ENCODE measurements at regions not wholly inside any gene's neighbourhood (a gene's known extent, or its start where the extent isn't known, plus 50 kb on each side); places are given as distances from the start of the nearest gene placed in this dataset.
"Not testable (repeated sequence)": the region's sequence is repeated elsewhere in the genome, so short reads cannot be mapped to it uniquely, and the experiment has no call there.

DNA sequence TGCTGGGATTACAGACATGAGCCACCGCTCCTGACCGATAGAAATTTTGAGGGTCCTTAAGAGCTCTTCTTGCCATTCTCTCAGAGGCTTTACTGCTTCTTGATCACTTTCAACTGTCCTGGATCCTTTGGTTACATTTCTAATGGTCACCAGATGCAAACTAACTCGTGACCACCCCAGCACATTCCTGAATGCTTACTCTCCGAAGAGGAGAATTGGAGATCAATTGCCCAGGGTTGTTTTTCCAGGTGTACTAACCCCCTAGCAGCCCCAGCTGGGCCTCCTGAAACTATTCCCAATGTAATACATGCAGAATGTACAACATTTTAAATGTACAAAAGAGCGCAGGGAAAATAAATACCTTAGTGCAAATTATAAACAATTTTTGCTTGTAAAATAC, 65.1 kb upstream of the TBL1XR1 start:
- Histone ChIP-seq H3K27ac (no peak overlapping the region), H3K9me3 (no peaks in the 10 kb centered on the region), H3K27me3 (no peaks in the 10 kb centered on the region), H3K4me1 (no peaks in the 10 kb centered on the region), H3K36me3 (no peaks in the 10 kb centered on the region), H3K4me3 (no peak overlapping the region)
- no peak for DNase-seq
- WGBS, 2 donors: 86% methylated on average over 5 of the region's 5 CpGs
- TF ChIP-seq POLR2A (IDR thresholded peaks at IDR 0.05) (no peak), CTCF (IDR thresholded peaks at IDR 0.05) (no peak)
- intact Hi-C loops (cut with DNase I): no loop called here

DNA sequence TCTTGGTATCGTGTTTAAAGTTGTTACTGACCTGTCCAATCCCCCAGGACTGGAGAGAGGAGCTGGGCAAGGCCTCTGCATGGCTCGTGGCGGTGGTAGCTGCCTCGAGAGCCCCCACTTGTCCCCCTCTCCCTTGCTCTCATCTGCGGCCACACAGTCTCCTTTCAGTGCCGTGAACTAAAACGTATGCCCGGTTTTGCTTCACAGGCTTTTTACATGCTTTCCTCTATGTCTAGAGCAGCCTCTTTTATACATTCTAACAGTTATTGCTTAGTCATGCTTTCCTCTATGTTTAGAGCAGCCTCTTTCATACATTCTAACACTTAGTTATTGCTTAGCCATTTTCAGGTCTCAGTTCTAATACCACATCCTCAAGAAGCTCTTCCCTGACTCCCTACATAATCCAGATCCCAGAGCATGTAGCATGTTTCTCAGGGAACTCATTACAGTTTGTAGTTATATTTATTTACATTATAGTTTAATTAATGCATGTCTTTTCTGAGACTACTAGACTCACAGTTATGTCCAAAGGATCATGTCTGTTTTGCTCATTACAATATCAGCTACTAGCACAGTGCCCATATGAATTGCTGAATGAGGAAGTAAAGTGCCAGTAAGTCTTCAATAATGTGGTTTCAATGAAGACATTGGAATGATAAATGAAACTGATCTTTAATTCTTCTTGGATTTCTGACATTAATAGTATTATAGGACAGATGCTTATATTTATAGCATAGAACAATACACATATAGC, 66.5 kb upstream of the TBL1XR1 start:
- WGBS, 2 donors: 68 to 78% methylated on average over 8 of the region's 8 CpGs
- TF ChIP-seq POLR2A (IDR thresholded peaks at IDR 0.05) (no peak), CTCF (IDR thresholded peaks at IDR 0.05) (no peak)
- intact Hi-C loops (cut with DNase I): no loop called here
- Histone ChIP-seq H3K27ac (no peak overlapping the region), H3K36me3 (no peaks in the 10 kb centered on the region), H3K4me3 (no peak overlapping the region), H3K4me1 (no peaks in the 10 kb centered on the region), H3K9me3 (no peaks in the 10 kb centered on the region), H3K27me3 (no peaks in the 10 kb centered on the region)
- DNase-seq: no peak

DNA sequence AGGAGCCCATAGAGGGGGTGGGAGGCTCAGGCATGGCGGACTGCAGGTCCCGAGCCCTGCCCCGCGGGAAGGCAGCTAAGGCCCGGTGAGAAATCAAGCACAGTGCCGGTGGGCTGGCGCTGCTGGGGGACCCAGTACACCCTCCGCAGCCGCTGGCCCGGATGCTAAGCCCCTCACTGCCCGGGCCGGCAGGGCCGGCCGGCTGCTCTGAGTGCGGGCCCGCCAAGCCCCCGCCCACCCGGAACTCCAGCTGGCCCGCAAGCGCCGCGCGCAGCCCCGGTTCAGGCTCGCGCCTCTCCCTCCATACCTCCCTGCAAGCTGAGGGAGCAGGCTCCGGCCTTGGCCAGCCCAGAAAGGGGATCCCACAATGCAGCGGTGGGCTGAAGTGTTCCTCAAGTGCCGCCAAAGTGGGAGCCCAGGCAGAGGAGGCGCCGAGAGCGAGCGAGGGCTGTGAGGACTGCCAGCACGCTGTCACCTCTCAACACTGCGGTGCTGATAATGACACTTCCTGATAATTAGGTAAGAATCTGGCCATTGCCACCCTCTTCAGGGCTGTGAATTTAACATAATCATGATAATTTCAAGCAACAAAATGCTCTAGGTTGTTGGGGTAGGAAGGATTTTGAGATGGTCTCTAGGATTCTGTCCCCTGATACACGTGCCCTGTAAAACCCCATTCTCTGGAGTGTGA, 74.7 kb upstream of the TBL1XR1 start:
- intact Hi-C loops (cut with DNase I); H3K36me3 ChIP-seq; H3K9me3 ChIP-seq; H3K27me3 ChIP-seq; DNase-seq; H3K4me3 ChIP-seq; H3K4me1 ChIP-seq; H3K27ac ChIP-seq: not testable (repeated sequence)
- WGBS, 2 donors: 88 to 100% methylated on average over 2 to 6 of the region's 36 CpGs

DNA sequence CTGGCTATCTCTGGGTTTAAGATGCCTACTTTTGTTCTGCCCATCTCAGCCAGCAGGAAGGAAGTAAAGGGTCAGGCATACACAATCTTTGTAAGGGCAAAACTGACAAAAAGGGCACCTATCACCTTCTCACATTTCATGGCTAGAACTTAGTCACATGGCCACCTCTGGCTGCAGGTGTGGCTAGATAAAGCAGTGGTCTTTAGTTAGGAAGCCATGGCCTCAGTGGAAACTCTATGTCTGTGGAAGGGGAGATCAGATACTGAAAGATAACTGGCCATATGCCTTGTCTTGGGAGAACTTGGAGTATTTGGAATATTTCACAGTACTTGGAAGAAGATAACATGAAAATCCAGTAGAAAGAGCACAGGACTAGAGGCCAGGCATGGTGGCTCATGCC, 80.7 kb upstream of the TBL1XR1 start:
- H3K27me3 ChIP-seq: no peaks in the 10 kb centered on the region
- intact Hi-C loops (cut with DNase I): no loop called here
- no peaks in the 10 kb centered on the region for H3K4me1 ChIP-seq
- no peaks in the 10 kb centered on the region for H3K36me3 ChIP-seq
- TF ChIP-seq CTCF (IDR thresholded peaks at IDR 0.05) (no peak), POLR2A (IDR thresholded peaks at IDR 0.05) (no peak)
- H3K9me3 ChIP-seq: no peaks in the 10 kb centered on the region
- no peak overlapping the region for H3K27ac ChIP-seq
- H3K4me3 ChIP-seq: no peak overlapping the region
- DNase-seq: no peak

- no peaks in the 10 kb centered on the region for H3K9me3 ChIP-seq
- no peaks in the 10 kb centered on the region for H3K27me3 ChIP-seq
- TF ChIP-seq CTCF (IDR thresholded peaks at IDR 0.05) (no peak), POLR2A (IDR thresholded peaks at IDR 0.05) (no peak)
- no peak overlapping the region for H3K4me3 ChIP-seq
- H3K27ac ChIP-seq: no peak overlapping the region
- no peaks in the 10 kb centered on the region for H3K36me3 ChIP-seq
- H3K4me1 ChIP-seq: peaks cover 0 to 5% (median 3%) of the 10 kb centered on the region in 3 donors
- WGBS, 2 donors: 68 to 71% methylated on average over 7 of the region's 7 CpGs
- DNase-seq: no peak
- intact Hi-C loops (cut with DNase I): no loop called here
These were observed 82.0 kb upstream of the TBL1XR1 start for GRCh38 chr3:177279118-177279815.
